Glutamatergic neuron (in vitro differentiated cells): ENCODE measurements at regions not wholly inside any gene's neighbourhood (a gene's known extent, or its start where the extent isn't known, plus 50 kb on each side); places are given as distances from the start of the nearest gene placed in this dataset.

Source experiments
- DNase-seq: peaks from one replicate; pipeline ENCODE4 v3.0.0; 2022
- H3K27ac Mint-ChIP-seq: one replicate; pipeline ENCODE4 v1.8.0; 2020; ENCODE audit warnings: mild to moderate bottlenecking, mixed read lengths, inconsistent platforms; ENCODE audit not compliant: unreplicated experiment
- H3K27me3 Mint-ChIP-seq: one replicate; pipeline ENCODE4 v1.8.0; 2020; ENCODE audit warnings: mild to moderate bottlenecking, moderate library complexity, mixed read lengths, inconsistent platforms; ENCODE audit not compliant: unreplicated experiment
- H3K36me3 Mint-ChIP-seq: one replicate; pipeline ENCODE4 v1.8.0; 2020; ENCODE audit warnings: mild to moderate bottlenecking, mixed read lengths, inconsistent platforms; ENCODE audit not compliant: unreplicated experiment
- H3K4me1 Mint-ChIP-seq: one replicate; pipeline ENCODE4 v1.8.0; 2020; ENCODE audit warnings: mild to moderate bottlenecking, low read depth, mixed read lengths, inconsistent platforms; ENCODE audit not compliant: unreplicated experiment
- H3K4me3 Mint-ChIP-seq: one replicate; pipeline ENCODE4 v1.8.0; 2020; ENCODE audit warnings: mild to moderate bottlenecking, mixed read lengths, inconsistent platforms; ENCODE audit not compliant: unreplicated experiment
- H3K9me3 Mint-ChIP-seq: one replicate; pipeline ENCODE4 v1.8.0; 2020; ENCODE audit warnings: mild to moderate bottlenecking, moderate library complexity, mixed read lengths, inconsistent platforms; ENCODE audit not compliant: unreplicated experiment
- CTCF ChIP-seq: fragments of 200-600 bp; sonication (generic); IDR thresholded peaks from one replicate; pipeline ENCODE4 v1.5.0; 2021; ENCODE audit not compliant: partially characterized antibody, unreplicated experiment

- peaks cover 13% of the 10 kb centered on the region for H3K4me1 Mint-ChIP-seq
Measured at GRCh38 chr3:147046916-147047315, 359.4 kb downstream of the ZIC4 start.

GRCh38 chr3:147038481-147038880 lies 367.9 kb downstream of the ZIC4 start:
- Mint-ChIP-seq H3K4me3 (no peak overlapping the region), H3K27me3 (peaks cover 1% of the 10 kb centered on the region), H3K27ac (no peak overlapping the region), H3K9me3 (peaks cover 2% of the 10 kb centered on the region), H3K4me1 (no peaks in the 10 kb centered on the region), H3K36me3 (peaks cover 11% of the 10 kb centered on the region)
- TF ChIP-seq CTCF: no peak
- DNase-seq: no peak

More at GRCh38 chr3:147046916-147047315, 359.4 kb downstream of the ZIC4 start:
- Mint-ChIP-seq H3K27me3 (peaks cover 7% of the 10 kb centered on the region), H3K27ac (no peak overlapping the region), H3K4me3 (no peak overlapping the region), H3K9me3 (peaks cover 5% of the 10 kb centered on the region), H3K36me3 (no peaks in the 10 kb centered on the region)
- DNase-seq: no peak
- no peak for TF ChIP-seq CTCF

- Mint-ChIP-seq H3K4me3 (no peak overlapping the region), H3K9me3 (peaks cover 2% of the 10 kb centered on the region), H3K36me3 (peaks cover 11% of the 10 kb centered on the region), H3K4me1 (no peaks in the 10 kb centered on the region), H3K27ac (no peak overlapping the region), H3K27me3 (no peaks in the 10 kb centered on the region)
- no peak for DNase-seq
- TF ChIP-seq CTCF: no peak
Measured at GRCh38 chr3:147034359-147034758, 372.0 kb downstream of the ZIC4 start.

- Mint-ChIP-seq H3K27ac (no peak overlapping the region), H3K9me3 (peaks cover 2% of the 10 kb centered on the region), H3K27me3 (peaks cover 2% of the 10 kb centered on the region), H3K36me3 (peaks cover 11% of the 10 kb centered on the region), H3K4me1 (no peaks in the 10 kb centered on the region), H3K4me3 (no peak overlapping the region)
- DNase-seq: no peak
- TF ChIP-seq CTCF: no peak
Measured at GRCh38 chr3:147030274-147030673, 376.1 kb downstream of the ZIC4 start.

GRCh38 chr3:147015334-147015733 lies 391.0 kb downstream of the ZIC4 start:
- no peak for TF ChIP-seq CTCF
- DNase-seq: no peak
- Mint-ChIP-seq H3K36me3 (no peaks in the 10 kb centered on the region), H3K27ac (no peak overlapping the region), H3K27me3 (no peaks in the 10 kb centered on the region), H3K9me3 (no peaks in the 10 kb centered on the region), H3K4me1 (no peaks in the 10 kb centered on the region), H3K4me3 (no peak overlapping the region)
